Stimulated activated CD8-positive, alpha-beta memory T cell treated with anti-CD3 and anti-CD28 coated beads, Interleukin-12 subunit alpha, Interleukin-12 subunit beta, amount 100 ng/mL, for 4 hours (primary cell): ENCODE measurements at regions not wholly inside any gene's neighbourhood (a gene's known extent, or its start where the extent isn't known, plus 50 kb on each side); places are given as distances from the start of the nearest gene placed in this dataset.
"Not testable (repeated sequence)": the region's sequence is repeated elsewhere in the genome, so short reads cannot be mapped to it uniquely, and the experiment has no call there.

Experiments used
- DNase-seq: peaks from one replicate; pipeline ENCODE4 v3.0.0-alpha.2; 2020; ENCODE audit warnings: low read depth

- no peak for DNase-seq
Measured at GRCh38 chr3:176628101-176628639, 569.1 kb downstream of the TBL1XR1 start.

GRCh38 chr3:176623468-176624150 is 573.7 kb downstream of the TBL1XR1 start:
- no peak for DNase-seq

DNA sequence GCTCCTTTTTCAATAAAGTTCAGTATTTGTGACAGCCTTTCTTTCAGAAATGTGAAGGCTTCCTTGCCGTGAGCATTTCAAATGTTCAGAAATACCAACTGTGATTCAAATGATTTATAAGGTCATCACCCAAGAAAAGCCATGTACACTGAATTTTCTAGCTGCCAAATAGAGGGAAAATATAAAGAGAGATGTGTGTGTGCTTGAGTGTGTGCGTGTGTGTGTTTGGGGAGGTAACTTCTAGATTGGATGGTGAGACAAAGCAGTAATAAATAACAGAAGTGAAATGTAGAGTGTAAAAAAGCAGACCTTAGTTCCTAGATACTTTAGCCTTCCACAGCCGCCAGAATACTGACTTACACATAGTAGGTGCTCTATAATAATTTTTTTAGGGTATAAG is 577.4 kb downstream of the TBL1XR1 start:
- DNase-seq, result no peak

DNA sequence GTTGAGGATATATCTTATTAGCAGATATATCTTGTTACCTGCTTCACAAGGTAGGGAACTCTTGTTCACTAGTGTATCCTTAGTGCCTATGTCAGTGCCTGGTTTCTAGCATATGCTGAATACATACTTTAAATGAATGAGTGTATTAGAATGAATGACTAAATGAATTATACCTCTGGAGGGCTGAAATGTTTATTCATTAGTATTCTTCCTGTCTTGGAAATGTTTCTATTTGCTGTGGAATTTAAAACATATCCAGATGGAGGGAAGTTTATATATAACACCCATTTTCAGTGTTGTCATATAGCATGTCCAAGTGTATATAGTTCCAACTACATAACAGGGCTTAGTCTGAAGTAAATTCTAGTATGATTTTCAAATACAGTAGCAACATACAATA is 581.5 kb downstream of the TBL1XR1 start:
- no peak for DNase-seq

DNA sequence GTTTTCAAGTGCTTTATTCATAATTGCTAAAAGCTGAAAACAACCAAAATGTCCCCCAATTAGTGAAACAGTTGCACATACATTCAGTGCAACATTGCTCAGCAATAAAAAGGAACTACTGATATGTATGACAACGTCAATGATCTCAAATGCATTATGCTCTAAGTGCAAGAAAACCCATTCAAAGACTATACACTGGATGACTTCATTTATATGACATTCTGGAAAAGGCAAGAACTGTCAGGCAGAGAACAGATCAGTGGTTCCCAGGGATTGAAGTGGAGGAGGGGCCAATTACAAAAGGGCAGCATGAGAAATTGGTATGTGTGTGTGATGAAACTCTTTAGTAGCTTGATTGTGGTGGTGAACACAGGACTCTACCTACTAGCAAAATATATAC is 585.6 kb downstream of the TBL1XR1 start:
- DNase-seq, result no peak

GRCh38 chr3:176609361-176609760 is 587.9 kb downstream of the TBL1XR1 start:
- no peak for DNase-seq

DNA sequence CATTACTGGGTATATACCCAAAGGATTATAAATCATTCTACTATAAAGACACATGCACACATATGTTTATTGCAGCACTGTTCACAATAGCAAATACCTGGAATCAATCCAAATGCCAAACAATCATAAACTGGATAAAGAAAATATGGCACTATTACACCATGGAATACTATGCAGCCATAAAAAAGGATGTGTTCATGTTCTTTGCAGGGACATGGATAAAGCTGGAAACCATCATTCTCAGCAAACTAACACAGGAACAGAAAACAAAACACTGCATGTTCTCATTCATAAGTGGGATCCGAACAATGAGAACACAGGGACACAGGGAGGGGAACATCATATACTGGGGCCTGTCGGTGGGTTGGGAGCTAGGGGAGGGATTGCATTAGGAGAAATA is 591.7 kb downstream of the TBL1XR1 start:
- not testable (repeated sequence) for DNase-seq

DNA sequence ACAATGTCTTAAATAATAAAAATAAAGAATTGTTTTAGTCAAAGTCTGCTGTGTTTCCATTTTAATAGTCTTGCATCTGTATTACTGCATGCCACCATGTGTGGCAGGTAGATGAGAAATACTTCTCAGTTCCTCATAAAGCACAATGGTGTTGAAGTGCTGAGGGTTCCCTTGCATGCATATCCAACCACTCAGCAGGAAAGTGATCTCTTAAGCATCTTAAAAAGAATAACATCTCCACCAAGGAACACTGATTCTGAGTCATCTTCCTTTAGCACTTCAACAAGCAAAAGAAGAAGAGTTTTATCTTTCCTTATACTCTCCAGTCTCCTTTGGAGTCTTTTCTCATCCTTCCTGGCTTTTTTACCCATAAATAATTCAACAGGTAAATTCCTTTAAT is 602.0 kb downstream of the TBL1XR1 start:
- DNase-seq, result no peak

- DNase-seq, result no peak
Measured at GRCh38 chr3:176590722-176591121, 606.6 kb downstream of the TBL1XR1 start.

GRCh38 chr3:176587089-176587488 is 610.2 kb downstream of the TBL1XR1 start:
- DNase-seq, result no peak

DNA sequence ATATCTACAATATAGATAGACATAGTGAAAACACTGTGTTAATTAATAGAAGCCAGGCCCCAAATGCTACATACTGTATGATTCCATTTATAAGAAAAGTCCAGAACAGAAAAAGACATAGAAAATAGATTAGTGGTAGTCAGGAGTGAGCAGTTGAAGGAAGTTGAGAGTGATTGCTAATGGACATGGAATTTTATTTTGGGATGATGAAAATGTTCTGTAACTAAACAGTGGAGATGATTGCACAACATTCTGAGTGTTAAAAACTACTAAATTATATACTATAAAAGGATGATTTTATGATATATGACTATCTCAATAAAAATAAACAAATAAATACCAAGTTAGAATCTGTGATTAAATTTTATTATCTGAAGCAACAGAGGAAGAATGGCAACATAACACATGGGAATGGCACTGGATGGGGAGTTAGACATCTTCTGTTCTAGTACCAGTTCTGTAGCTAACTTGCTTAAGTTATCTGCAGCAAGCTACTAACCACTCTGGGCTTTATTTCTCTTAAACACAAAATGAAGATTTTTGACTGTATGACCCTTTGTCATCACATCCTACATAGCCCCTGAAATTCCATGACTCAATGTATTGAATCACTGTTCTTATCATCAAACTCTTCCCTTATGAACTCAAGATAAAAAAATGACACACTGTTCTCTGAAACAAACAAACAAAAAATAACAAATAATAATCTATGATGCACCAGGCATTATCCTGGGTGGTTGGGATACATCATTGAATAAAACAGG is 612.7 kb downstream of the TBL1XR1 start:
- no peak for DNase-seq

DNA sequence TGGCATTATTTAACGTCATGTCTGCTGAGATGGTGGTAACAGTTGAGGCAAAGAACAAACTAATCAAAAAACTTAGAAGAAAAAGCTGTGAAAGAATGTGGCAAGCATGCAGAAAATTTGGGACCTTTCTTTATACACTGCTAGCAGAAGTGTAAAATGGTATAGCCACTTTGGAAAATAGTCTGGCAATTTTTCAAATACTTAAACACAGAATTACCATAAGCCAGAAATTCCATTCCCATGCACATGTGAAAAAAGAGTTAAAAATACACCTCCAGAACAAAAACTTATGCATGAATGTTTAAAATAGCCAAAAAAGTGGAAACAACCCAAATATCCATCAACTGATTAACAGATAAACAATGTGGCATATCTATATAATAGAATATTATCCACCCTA is 613.3 kb downstream of the TBL1XR1 start:
- no peak for DNase-seq

DNA sequence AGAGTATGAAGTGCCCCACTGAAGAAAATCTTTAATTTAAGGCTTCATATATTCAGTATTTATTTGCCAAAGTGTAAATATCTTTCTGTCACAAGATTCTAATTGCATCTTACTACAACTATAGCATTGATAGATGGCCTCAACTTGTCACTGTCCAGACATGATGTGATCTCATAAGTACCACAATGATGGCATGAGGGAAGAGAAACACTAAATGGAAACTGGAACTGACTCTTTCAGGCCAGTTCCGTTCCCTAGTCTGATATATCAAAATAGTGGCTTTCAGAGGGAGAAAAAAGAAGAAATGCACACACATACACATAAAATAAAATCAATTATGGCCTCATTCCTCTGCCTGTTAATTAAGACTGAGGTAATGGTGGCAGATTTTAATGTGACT is 615.7 kb downstream of the TBL1XR1 start:
- no peak for DNase-seq

- DNase-seq, result no peak
Measured at GRCh38 chr3:176579711-176580185, 617.5 kb downstream of the TBL1XR1 start.

DNA sequence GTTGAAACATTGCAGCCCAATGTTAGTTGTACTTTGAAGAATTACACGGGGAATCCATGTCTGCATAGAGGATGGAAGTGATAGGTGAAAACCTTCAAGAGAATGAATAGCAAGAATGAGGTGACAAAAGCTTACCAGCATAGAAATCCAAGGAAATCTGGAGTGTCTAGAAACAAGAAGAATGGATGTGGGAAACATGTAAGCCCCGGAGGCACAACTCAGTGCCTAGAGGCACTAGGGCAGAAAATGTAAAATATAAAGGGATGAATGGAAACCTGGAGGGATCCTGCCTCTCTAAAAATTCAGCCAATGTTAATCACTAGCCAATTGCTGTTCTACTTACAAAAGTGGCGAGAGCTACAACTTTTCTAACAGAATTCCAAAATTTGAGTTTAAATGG is 619.0 kb downstream of the TBL1XR1 start:
- DNase-seq, result no peak

GRCh38 chr3:176577447-176577846 is 619.8 kb downstream of the TBL1XR1 start:
- no peak for DNase-seq

- no peak for DNase-seq
Measured at GRCh38 chr3:176574786-176575185, 622.5 kb downstream of the TBL1XR1 start.

DNA sequence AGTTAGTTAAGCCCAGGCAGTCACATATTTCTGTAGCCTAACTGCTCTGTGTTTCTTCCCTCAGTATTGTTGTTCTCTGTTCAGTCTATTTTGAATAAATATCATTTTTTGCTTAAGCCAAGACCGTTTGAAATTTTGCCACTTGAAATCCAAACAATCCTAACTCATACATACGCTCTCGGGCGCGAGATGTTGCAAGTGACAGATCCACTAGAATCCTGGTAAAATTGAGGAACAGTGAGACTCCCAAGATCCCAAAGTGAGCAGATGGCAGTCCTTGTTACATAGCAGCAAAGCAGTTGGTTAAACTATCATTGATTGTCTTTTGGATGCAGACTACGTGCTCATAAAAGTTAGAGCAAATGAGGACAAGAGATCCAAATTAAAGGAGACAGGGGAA is 625.4 kb downstream of the TBL1XR1 start:
- DNase-seq, result no peak

GRCh38 chr3:176570992-176571391 is 626.3 kb downstream of the TBL1XR1 start:
- no peak for DNase-seq

DNA sequence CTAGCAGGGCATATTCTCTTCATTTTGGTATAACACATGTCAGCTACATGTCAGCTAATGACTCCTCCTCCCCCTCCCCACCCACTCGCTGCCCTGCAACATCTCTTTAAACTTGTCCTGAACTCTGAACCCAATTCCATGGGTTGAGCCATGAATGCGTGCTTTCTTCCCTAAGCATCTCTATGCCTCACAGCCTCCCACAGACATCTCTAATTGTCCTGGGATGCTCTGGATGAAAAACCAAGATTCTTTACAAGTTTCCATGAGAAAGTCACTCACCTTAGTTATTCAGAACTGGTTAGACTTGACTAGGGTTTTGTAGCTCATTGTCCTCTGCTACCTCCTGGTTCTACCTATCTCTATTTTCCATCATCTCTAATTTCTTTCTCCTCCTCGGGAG is 629.1 kb downstream of the TBL1XR1 start:
- no peak for DNase-seq

- no peak for DNase-seq
Measured at GRCh38 chr3:176566757-176567156, 630.5 kb downstream of the TBL1XR1 start.

- no peak for DNase-seq
Measured at GRCh38 chr3:176562331-176562730, 635.0 kb downstream of the TBL1XR1 start.

GRCh38 chr3:176561826-176562225 is 635.5 kb downstream of the TBL1XR1 start:
- no peak for DNase-seq
